Ovary (tissue), 3 donors: ENCODE measurements at regions not wholly inside any gene's neighbourhood (a gene's known extent, or its start where the extent isn't known, plus 50 kb on each side); places are given as distances from the start of the nearest gene placed in this dataset.

ENCODE experiments used
- CTCF ChIP-seq, 3 donors: fragments of 450-650 bp in 2 of 3; fragments of 200-600 bp in 1 of 3; IDR thresholded peaks; one replicate each; pipeline versions ENCODE4 v1.5.1 to v1.8.0; 2016 to 2022; ENCODE audit warnings: antibody characterized with exemption in 3 of 3, mild to moderate bottlenecking in 1 of 3
- POLR2A ChIP-seq: fragments of 450-650 bp; IDR thresholded peaks from one replicate; pipeline ENCODE4 v1.6.1; 2017; ENCODE audit warnings: antibody characterized with exemption, mild to moderate bottlenecking, moderate library complexity
- donor health status: DM: no; HTN: no; CAD: no.

DNA sequence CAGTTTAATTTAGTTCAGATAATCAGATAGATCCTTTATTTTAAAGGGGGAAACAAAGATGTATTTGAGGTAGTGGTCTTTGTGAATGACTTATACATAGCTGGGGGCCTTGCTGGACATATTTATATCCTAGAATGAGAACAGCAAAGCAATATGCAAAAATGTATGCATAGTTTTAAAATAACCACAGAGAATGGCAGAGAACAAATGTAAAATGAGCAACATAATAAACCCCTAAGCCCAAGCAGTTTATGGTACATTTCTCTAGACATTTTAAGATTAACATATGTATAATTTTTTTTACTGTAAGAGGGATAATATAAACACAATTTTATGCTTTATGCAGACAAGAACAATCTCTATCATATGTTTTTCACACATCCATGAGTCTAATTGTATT lies 434.2 kb upstream of the SMIM31 start:
- TF ChIP-seq CTCF (IDR thresholded peaks at IDR 0.05) (no peak), POLR2A (no peak)
